Naive thymus-derived CD8-positive, alpha-beta T cell (primary cell): ENCODE measurements at regions not wholly inside any gene's neighbourhood (a gene's known extent, or its start where the extent isn't known, plus 50 kb on each side); places are given as distances from the start of the nearest gene placed in this dataset.
"Not testable (repeated sequence)": the region's sequence is repeated elsewhere in the genome, so short reads cannot be mapped to it uniquely, and the experiment has no call there.

Experiments
- ATAC-seq, 2 donors: fragments of 150-1000 bp; cut with Tn5 transposase in 1 of 2; sonication (Bioruptor Pico), chemical (Tn5 transposase) in 1 of 2; 1 replicate in 1 of 2; 2 replicates in 1 of 2; pipeline ENCODE4 v1.10.0; 2021; ENCODE audit warnings: mild to moderate bottlenecking in 2 of 2, moderate library complexity in 2 of 2
- POLR2A ChIA-PET: fragments of 350-600 bp; sonication (Branson Sonifier 250); formaldehyde crosslinking; loops from one replicate; lab custom pipeline; 2021; ENCODE audit warnings: antibody characterized with exemption; lab: Charles Lee
- DNase-seq, 10 donors: peaks; one replicate each; pipeline versions ENCODE4 v3.0.0 to v3.0.0-alpha.2; 2020 to 2022
- H3K27ac Mint-ChIP-seq, 10 donors: one replicate each; pipeline ENCODE4 v1.8.0; 2020 to 2022; ENCODE audit warnings: mild to moderate bottlenecking in 10 of 10, mixed read lengths in 10 of 10, moderate library complexity in 4 of 10, inconsistent platforms in 1 of 10
- H3K27me3 Mint-ChIP-seq, 5 donors: one replicate each; pipeline ENCODE4 v1.8.0; 2021 to 2022; ENCODE audit warnings: mixed read lengths in 5 of 5
- H3K36me3 Mint-ChIP-seq, 3 donors: one replicate each; pipeline ENCODE4 v1.8.0; 2020 to 2022; ENCODE audit warnings: mixed read lengths in 3 of 3, mild to moderate bottlenecking in 2 of 3, inconsistent platforms in 1 of 3
- H3K4me1 Mint-ChIP-seq, 4 donors: one replicate each; pipeline ENCODE4 v1.8.0; 2021 to 2022; ENCODE audit warnings: mixed read lengths in 4 of 4
- H3K4me3 Mint-ChIP-seq, 10 donors: one replicate each; pipeline ENCODE4 v1.8.0; 2020 to 2022; ENCODE audit warnings: mild to moderate bottlenecking in 10 of 10, mixed read lengths in 10 of 10, moderate library complexity in 6 of 10, inconsistent platforms in 1 of 10
- H3K9me3 Mint-ChIP-seq, 9 donors: one replicate each; pipeline ENCODE4 v1.8.0; 2020 to 2022; ENCODE audit warnings: mixed read lengths in 9 of 9, mild to moderate bottlenecking in 3 of 9, inconsistent platforms in 1 of 9, moderate library complexity in 1 of 9

GRCh38 chr2:87486413-87486812, 261.5 kb upstream of the PLGLB2 start:
- H3K4me1 Mint-ChIP-seq: peaks cover 0 to 25% (median 2%) of the 10 kb centered on the region in 4 donors
- H3K27me3 Mint-ChIP-seq, DNase-seq, H3K36me3 Mint-ChIP-seq, POLR2A ChIA-PET, H3K9me3 Mint-ChIP-seq: not testable (repeated sequence)
- peak overlapping the region in 7 of 10 donors; percentile 22 to 74 (median 44) for H3K4me3 Mint-ChIP-seq
- ATAC-seq: peak; percentile 19 to 45
- peak overlapping the region in 9 of 10 donors; percentile 43 to 85 (median 73) for H3K27ac Mint-ChIP-seq

- ATAC-seq, H3K27ac Mint-ChIP-seq, H3K36me3 Mint-ChIP-seq, H3K27me3 Mint-ChIP-seq, H3K4me3 Mint-ChIP-seq, POLR2A ChIA-PET, DNase-seq, H3K9me3 Mint-ChIP-seq: not testable (repeated sequence)
- H3K4me1 Mint-ChIP-seq: peaks cover 0 to 25% (median 2%) of the 10 kb centered on the region in 4 donors
Measured at GRCh38 chr2:87488021-87488420, 259.9 kb upstream of the PLGLB2 start.

- DNase-seq, H3K9me3 Mint-ChIP-seq, ATAC-seq, H3K36me3 Mint-ChIP-seq, H3K27me3 Mint-ChIP-seq, POLR2A ChIA-PET, H3K4me3 Mint-ChIP-seq: not testable (repeated sequence)
- Mint-ChIP-seq H3K27ac (peak overlapping the region in 1 of 10 donors; percentile 29), H3K4me1 (peaks cover 0 to 23% (median 2%) of the 10 kb centered on the region in 4 donors)
Measured at GRCh38 chr2:87488991-87489390, 258.9 kb upstream of the PLGLB2 start.

- H3K4me3 Mint-ChIP-seq, H3K36me3 Mint-ChIP-seq, POLR2A ChIA-PET, DNase-seq, H3K27me3 Mint-ChIP-seq, H3K9me3 Mint-ChIP-seq, ATAC-seq: not testable (repeated sequence)
- peak overlapping the region in 4 of 10 donors; percentile 15 to 61 (median 52) for H3K27ac Mint-ChIP-seq
- H3K4me1 Mint-ChIP-seq: peaks cover 0 to 13% (median under 1%) of the 10 kb centered on the region in 4 donors
Measured at GRCh38 chr2:87494846-87495245, 253.0 kb upstream of the PLGLB2 start.

- H3K9me3 Mint-ChIP-seq, H3K27me3 Mint-ChIP-seq, ATAC-seq, H3K4me3 Mint-ChIP-seq, DNase-seq, POLR2A ChIA-PET, H3K36me3 Mint-ChIP-seq: not testable (repeated sequence)
- Mint-ChIP-seq H3K27ac (peak overlapping the region in 1 of 10 donors; percentile 55), H3K4me1 (peaks cover 1 to 18% (median 5%) of the 10 kb centered on the region in 4 donors)
Measured at GRCh38 chr2:87495455-87495854, 252.4 kb upstream of the PLGLB2 start.

GRCh38 chr2:87496036-87497006, 251.6 kb upstream of the PLGLB2 start:
- peaks cover 2 to 24% (median 7%) of the 10 kb centered on the region in 4 donors for H3K4me1 Mint-ChIP-seq
- not testable (repeated sequence) for H3K27ac Mint-ChIP-seq, H3K9me3 Mint-ChIP-seq

GRCh38 chr2:87497135-87497534, 250.8 kb upstream of the PLGLB2 start:
- ATAC-seq, H3K27ac Mint-ChIP-seq: not testable (repeated sequence)

More at GRCh38 chr2:87496036-87497006, 251.6 kb upstream of the PLGLB2 start:
- POLR2A ChIA-PET, H3K27me3 Mint-ChIP-seq, H3K4me3 Mint-ChIP-seq, H3K36me3 Mint-ChIP-seq: not testable (repeated sequence)
- ATAC-seq: peak; percentile 95 to 97
- DNase-seq: peak in 7 of 10 donors; percentile 7 to 71 (median 40)

GRCh38 chr2:87497700-87498099, 250.2 kb upstream of the PLGLB2 start:
- H3K4me1 Mint-ChIP-seq: peaks cover 2 to 22% (median 7%) of the 10 kb centered on the region in 4 donors
- ATAC-seq, POLR2A ChIA-PET, DNase-seq, H3K27me3 Mint-ChIP-seq, H3K4me3 Mint-ChIP-seq, H3K9me3 Mint-ChIP-seq, H3K36me3 Mint-ChIP-seq: not testable (repeated sequence)
- H3K27ac Mint-ChIP-seq: peak overlapping the region in 1 of 10 donors; percentile 81

More at GRCh38 chr2:87497135-87497534, 250.8 kb upstream of the PLGLB2 start:
- DNase-seq, H3K36me3 Mint-ChIP-seq, H3K9me3 Mint-ChIP-seq, H3K27me3 Mint-ChIP-seq, H3K4me3 Mint-ChIP-seq, POLR2A ChIA-PET: not testable (repeated sequence)
- peaks cover 2 to 22% (median 7%) of the 10 kb centered on the region in 4 donors for H3K4me1 Mint-ChIP-seq

GRCh38 chr2:87498169-87498853, 249.6 kb upstream of the PLGLB2 start:
- not testable (repeated sequence) for DNase-seq

GRCh38 chr2:87498854-87499238, 249.0 kb upstream of the PLGLB2 start:
- ATAC-seq, H3K36me3 Mint-ChIP-seq, H3K4me3 Mint-ChIP-seq, POLR2A ChIA-PET, H3K27me3 Mint-ChIP-seq, DNase-seq, H3K9me3 Mint-ChIP-seq: not testable (repeated sequence)
- peak overlapping the region in 1 of 10 donors; percentile 81 for H3K27ac Mint-ChIP-seq
- peaks cover 2 to 22% (median 7%) of the 10 kb centered on the region in 4 donors for H3K4me1 Mint-ChIP-seq

More at GRCh38 chr2:87498169-87498853, 249.6 kb upstream of the PLGLB2 start:
- H3K36me3 Mint-ChIP-seq, POLR2A ChIA-PET, H3K9me3 Mint-ChIP-seq, ATAC-seq, H3K27me3 Mint-ChIP-seq: not testable (repeated sequence)
- peak overlapping the region in 3 of 10 donors; percentile 67 to 84 (median 81) for H3K27ac Mint-ChIP-seq
- H3K4me3 Mint-ChIP-seq: peak overlapping the region in 2 of 10 donors; percentile 42 to 58
- H3K4me1 Mint-ChIP-seq: peaks cover 2 to 22% (median 7%) of the 10 kb centered on the region in 4 donors

- DNase-seq: peak in 2 of 10 donors; percentile 19 to 32
- peak; percentile 56 to 74 for ATAC-seq
- H3K4me1 Mint-ChIP-seq: peaks cover 2 to 16% (median 7%) of the 10 kb centered on the region in 4 donors
- peak overlapping the region; percentile 36 to 95 (median 87) for H3K27ac Mint-ChIP-seq
- POLR2A ChIA-PET, H3K36me3 Mint-ChIP-seq, H3K9me3 Mint-ChIP-seq, H3K27me3 Mint-ChIP-seq: not testable (repeated sequence)
- H3K4me3 Mint-ChIP-seq: peak overlapping the region in 8 of 10 donors; percentile 15 to 73 (median 64)
Measured at GRCh38 chr2:87499860-87500259, 248.0 kb upstream of the PLGLB2 start.

- DNase-seq, H3K27me3 Mint-ChIP-seq, ATAC-seq, H3K9me3 Mint-ChIP-seq, POLR2A ChIA-PET, H3K36me3 Mint-ChIP-seq: not testable (repeated sequence)
- peak overlapping the region; percentile 52 to 95 (median 90) for H3K27ac Mint-ChIP-seq
- H3K4me3 Mint-ChIP-seq: peak overlapping the region in 8 of 10 donors; percentile 37 to 68 (median 58)
- peaks cover 2 to 13% (median 7%) of the 10 kb centered on the region in 4 donors for H3K4me1 Mint-ChIP-seq
Measured at GRCh38 chr2:87500421-87500820, 247.5 kb upstream of the PLGLB2 start.
